Chondrocyte (in vitro differentiated cells): ENCODE measurements at regions not wholly inside any gene's neighbourhood (a gene's known extent, or its start where the extent isn't known, plus 50 kb on each side); places are given as distances from the start of the nearest gene placed in this dataset.

Experiments used
- DNase-seq: peaks from one replicate; pipeline ENCODE4 v3.0.0; 2021; ENCODE audit warnings: mixed read lengths, low spot score
- H3K27ac Mint-ChIP-seq: one replicate; pipeline ENCODE4 v1.8.0; 2021; ENCODE audit warnings: mild to moderate bottlenecking, moderate library complexity, mixed read lengths; ENCODE audit not compliant: unreplicated experiment
- H3K27me3 Mint-ChIP-seq: 2 replicates; pipeline ENCODE4 v1.8.0; 2021; ENCODE audit warnings: low read depth, mixed read lengths
- H3K36me3 Mint-ChIP-seq: 2 replicates; pipeline ENCODE4 v1.8.0; 2021; ENCODE audit warnings: low read depth, mixed read lengths
- H3K4me1 Mint-ChIP-seq: 2 replicates; pipeline ENCODE4 v1.8.0; 2021; ENCODE audit warnings: low read depth, mild to moderate bottlenecking, mixed read lengths
- H3K4me3 Mint-ChIP-seq: one replicate; pipeline ENCODE4 v1.8.0; 2021; ENCODE audit warnings: mild to moderate bottlenecking, moderate library complexity, mixed read lengths; ENCODE audit not compliant: unreplicated experiment
- H3K9me3 Mint-ChIP-seq: 2 replicates; pipeline ENCODE4 v1.8.0; 2021; ENCODE audit warnings: low read depth, mixed read lengths
- CTCF ChIP-seq: fragments of 200-600 bp; sonication (generic); IDR thresholded peaks from 2 replicates; pipeline ENCODE4 v1.5.0; 2021; ENCODE audit warnings: antibody characterized with exemption, mild to moderate bottlenecking, moderate library complexity

GRCh38 chr15:94107652-94108051 is 123.7 kb upstream of the MCTP2 start:
- Mint-ChIP-seq H3K27ac (no peak overlapping the region), H3K9me3 (no peaks in the 10 kb centered on the region), H3K36me3 (no peaks in the 10 kb centered on the region), H3K4me3 (no peak overlapping the region), H3K27me3 (peaks cover 2% of the 10 kb centered on the region), H3K4me1 (peaks cover 14% of the 10 kb centered on the region)
- DNase-seq, result no peak
- TF ChIP-seq CTCF, result no peak

GRCh38 chr15:94105760-94106159 is 125.6 kb upstream of the MCTP2 start:
- no peak for DNase-seq
- H3K27ac Mint-ChIP-seq, result no peak overlapping the region
- no peaks in the 10 kb centered on the region for H3K36me3 Mint-ChIP-seq
- no peak overlapping the region for H3K4me3 Mint-ChIP-seq
- TF ChIP-seq CTCF, result no peak
- peaks cover 12% of the 10 kb centered on the region for H3K4me1 Mint-ChIP-seq
- no peaks in the 10 kb centered on the region for H3K9me3 Mint-ChIP-seq
- H3K27me3 Mint-ChIP-seq, result peaks cover 2% of the 10 kb centered on the region

GRCh38 chr15:94100863-94101262 is 130.5 kb upstream of the MCTP2 start:
- peaks cover 29% of the 10 kb centered on the region for H3K4me1 Mint-ChIP-seq
- no peak for DNase-seq
- no peaks in the 10 kb centered on the region for H3K9me3 Mint-ChIP-seq
- no peak overlapping the region for H3K27ac Mint-ChIP-seq
- TF ChIP-seq CTCF, result no peak
- peaks cover 2% of the 10 kb centered on the region for H3K27me3 Mint-ChIP-seq
- no peaks in the 10 kb centered on the region for H3K36me3 Mint-ChIP-seq
- H3K4me3 Mint-ChIP-seq, result no peak overlapping the region

GRCh38 chr15:94099574-94099960 is 131.8 kb upstream of the MCTP2 start:
- H3K27me3 Mint-ChIP-seq, result peaks cover 2% of the 10 kb centered on the region
- H3K27ac Mint-ChIP-seq, result peak overlapping the region; percentile 62
- no peaks in the 10 kb centered on the region for H3K36me3 Mint-ChIP-seq
- H3K9me3 Mint-ChIP-seq, result no peaks in the 10 kb centered on the region
- no peak for TF ChIP-seq CTCF
- no peak for DNase-seq
- H3K4me3 Mint-ChIP-seq, result no peak overlapping the region
- H3K4me1 Mint-ChIP-seq, result peaks cover 25% of the 10 kb centered on the region

GRCh38 chr15:94098921-94099573 is 132.3 kb upstream of the MCTP2 start:
- H3K36me3 Mint-ChIP-seq, result no peaks in the 10 kb centered on the region
- H3K27ac Mint-ChIP-seq, result peak overlapping the region; percentile 62
- peaks cover 25% of the 10 kb centered on the region for H3K4me1 Mint-ChIP-seq
- H3K27me3 Mint-ChIP-seq, result peaks cover 2% of the 10 kb centered on the region
- no peak for DNase-seq
- TF ChIP-seq CTCF, result no peak
- no peaks in the 10 kb centered on the region for H3K9me3 Mint-ChIP-seq
- H3K4me3 Mint-ChIP-seq, result no peak overlapping the region
